ENCODE measurements at regions not wholly inside any gene's neighbourhood (a gene's known extent, or its start where the extent isn't known, plus 50 kb on each side); places are given as distances from the start of the nearest gene placed in this dataset.

DNA sequence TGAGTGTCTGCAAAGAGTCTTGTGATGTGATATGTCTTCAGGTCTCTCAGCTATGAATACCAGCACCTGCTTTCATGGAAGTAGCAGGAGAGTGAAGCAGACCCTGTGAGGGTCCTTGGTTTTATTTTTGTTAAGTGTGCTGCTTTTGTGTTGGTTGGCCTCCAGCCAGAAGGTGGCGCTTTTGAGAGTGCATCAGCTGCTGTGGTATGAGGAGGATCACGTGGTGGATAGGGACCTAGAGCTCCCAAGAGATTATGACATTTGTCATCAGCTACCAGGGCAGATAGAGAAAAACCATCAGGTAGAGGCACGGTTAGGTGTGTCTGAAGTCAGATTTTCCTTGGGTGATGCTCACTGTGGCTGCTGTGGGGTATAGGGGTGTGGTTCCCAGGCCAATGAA is 1232.1 kb downstream of the MRPL39 start:
- H3K27me3 ChIP-seq: no peaks in the 10 kb centered on the region
- no peaks in the 10 kb centered on the region for H3K4me1 ChIP-seq (ENCODE audit: insufficient read depth)
- H3K27ac ChIP-seq: no peak overlapping the region
- no peak for TF ChIP-seq POLR2A (IDR thresholded peaks at IDR 0.05)
- TF ChIP-seq, protein P1, sequence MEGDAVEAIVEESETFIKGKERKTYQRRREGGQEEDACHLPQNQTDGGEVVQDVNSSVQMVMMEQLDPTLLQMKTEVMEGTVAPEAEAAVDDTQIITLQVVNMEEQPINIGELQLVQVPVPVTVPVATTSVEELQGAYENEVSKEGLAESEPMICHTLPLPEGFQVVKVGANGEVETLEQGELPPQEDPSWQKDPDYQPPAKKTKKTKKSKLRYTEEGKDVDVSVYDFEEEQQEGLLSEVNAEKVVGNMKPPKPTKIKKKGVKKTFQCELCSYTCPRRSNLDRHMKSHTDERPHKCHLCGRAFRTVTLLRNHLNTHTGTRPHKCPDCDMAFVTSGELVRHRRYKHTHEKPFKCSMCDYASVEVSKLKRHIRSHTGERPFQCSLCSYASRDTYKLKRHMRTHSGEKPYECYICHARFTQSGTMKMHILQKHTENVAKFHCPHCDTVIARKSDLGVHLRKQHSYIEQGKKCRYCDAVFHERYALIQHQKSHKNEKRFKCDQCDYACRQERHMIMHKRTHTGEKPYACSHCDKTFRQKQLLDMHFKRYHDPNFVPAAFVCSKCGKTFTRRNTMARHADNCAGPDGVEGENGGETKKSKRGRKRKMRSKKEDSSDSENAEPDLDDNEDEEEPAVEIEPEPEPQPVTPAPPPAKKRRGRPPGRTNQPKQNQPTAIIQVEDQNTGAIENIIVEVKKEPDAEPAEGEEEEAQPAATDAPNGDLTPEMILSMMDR (IDR thresholded peaks at IDR 0.05): no peak
- no peak for TF ChIP-seq EP300 (IDR thresholded peaks at IDR 0.05)
- no peaks in the 10 kb centered on the region for H3K36me3 ChIP-seq
- no peak for DNase-seq
- H3K9me3 ChIP-seq: no peaks in the 10 kb centered on the region
- intact Hi-C loops (cut with DNase I): no loop called here
- 46 to 72% (median 65%) methylated on average over 3 of the region's 3 CpGs for WGBS, 3 donors
- no peak overlapping the region for H3K4me3 ChIP-seq

DNA sequence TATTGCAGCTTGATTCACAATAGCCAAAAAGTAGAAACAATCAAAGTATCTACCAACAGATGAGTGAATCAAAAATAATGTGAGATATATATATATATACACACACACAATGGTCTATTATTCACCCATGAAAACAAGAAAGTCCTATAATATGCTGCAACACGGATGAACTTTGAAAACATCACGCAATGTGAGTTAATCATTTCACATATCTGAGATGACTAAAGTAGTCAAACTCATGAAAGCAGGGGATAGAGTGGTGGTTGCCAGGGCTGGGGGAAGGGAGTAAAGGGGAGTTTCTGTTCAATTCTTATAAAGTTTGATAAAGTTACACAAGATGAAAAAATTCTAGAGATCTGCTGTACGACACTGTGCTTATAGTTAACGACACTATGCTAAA is 1234.8 kb downstream of the MRPL39 start:
- intact Hi-C loops (cut with DNase I): no loop called here
- Histone ChIP-seq H3K27ac (no peak overlapping the region), H3K4me1 (ENCODE audit: insufficient read depth) (no peaks in the 10 kb centered on the region), H3K9me3 (no peaks in the 10 kb centered on the region), H3K4me3 (no peak overlapping the region), H3K36me3 (no peaks in the 10 kb centered on the region), H3K27me3 (peaks cover 3% of the 10 kb centered on the region)
- no peak for DNase-seq
- whole genome bisulfite sequencing, 3 donors: 92 to 94% (median 93%) methylated on average over 4 of the region's 4 CpGs
- no peak for TF ChIP-seq EP300 (IDR thresholded peaks at IDR 0.05)
- TF ChIP-seq, protein P1 (IDR thresholded peaks at IDR 0.05): no peak
- TF ChIP-seq POLR2A (IDR thresholded peaks at IDR 0.05): no peak

DNA sequence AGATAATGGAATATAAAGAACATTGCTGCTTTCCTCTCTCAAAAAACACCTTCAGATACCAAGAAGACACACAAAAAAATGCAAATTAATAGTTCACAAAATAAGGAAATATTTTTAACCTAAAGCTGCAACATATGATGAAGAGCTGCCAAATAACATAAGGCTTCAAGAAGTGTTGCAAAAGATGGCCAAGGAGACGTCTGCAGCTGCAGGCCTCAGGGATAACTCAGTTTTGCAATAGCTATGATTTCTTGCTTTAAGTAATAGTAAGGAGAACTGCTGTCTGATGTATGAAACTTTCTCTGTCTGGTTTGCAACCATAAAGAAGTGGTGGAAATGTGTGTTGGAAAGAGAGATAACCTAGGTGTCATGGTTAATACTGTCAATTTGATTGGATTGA is 1237.5 kb downstream of the MRPL39 start:
- H3K9me3 ChIP-seq: no peaks in the 10 kb centered on the region
- H3K27me3 ChIP-seq: peaks cover 3% of the 10 kb centered on the region
- no peak for DNase-seq
- 46 to 53% (median 49%) methylated on average over 1 of the region's 1 CpG for WGBS, 3 donors
- H3K4me1 ChIP-seq (ENCODE audit: insufficient read depth): no peaks in the 10 kb centered on the region
- intact Hi-C loops (cut with DNase I): no loop called here
- H3K4me3 ChIP-seq: no peak overlapping the region
- no peaks in the 10 kb centered on the region for H3K36me3 ChIP-seq
- TF ChIP-seq EP300 (IDR thresholded peaks at IDR 0.05): no peak
- no peak for TF ChIP-seq POLR2A (IDR thresholded peaks at IDR 0.05)
- TF ChIP-seq, protein P1 (IDR thresholded peaks at IDR 0.05): no peak
- no peak overlapping the region for H3K27ac ChIP-seq

- DNase-seq: no peak
- Histone ChIP-seq H3K27ac (no peak overlapping the region), H3K4me3 (no peak overlapping the region), H3K27me3 (peaks cover 3% of the 10 kb centered on the region), H3K36me3 (no peaks in the 10 kb centered on the region), H3K9me3 (no peaks in the 10 kb centered on the region), H3K4me1 (ENCODE audit: insufficient read depth) (no peaks in the 10 kb centered on the region)
- WGBS, 3 donors: 91 to 98% (median 97%) methylated on average over 2 of the region's 2 CpGs
- intact Hi-C loops (cut with DNase I): no loop called here
- TF ChIP-seq EP300 (IDR thresholded peaks at IDR 0.05) (no peak), POLR2A (IDR thresholded peaks at IDR 0.05) (no peak)
- TF ChIP-seq, protein P1 (IDR thresholded peaks at IDR 0.05): no peak
Measured at GRCh38 chr21:24369278-24369677, 1238.0 kb downstream of the MRPL39 start.

DNA sequence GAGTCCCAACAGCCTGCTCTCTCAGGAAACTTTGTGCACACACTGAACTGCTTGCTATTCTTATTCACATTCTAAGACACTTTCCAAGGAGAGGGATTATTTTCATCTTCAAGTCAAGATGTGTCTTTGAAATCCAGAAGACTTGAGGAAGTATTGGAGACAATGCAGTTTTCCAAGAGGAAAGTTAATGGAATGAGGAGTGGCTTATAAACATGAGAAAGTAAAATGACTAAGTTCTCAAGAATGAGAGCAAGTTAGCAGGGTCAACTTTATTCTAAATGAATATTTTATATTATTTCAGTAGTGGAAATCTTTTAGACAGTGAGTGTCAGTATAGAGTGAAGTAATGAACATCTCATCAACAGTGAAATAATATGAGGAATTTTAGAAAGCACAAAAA is 1239.3 kb downstream of the MRPL39 start:
- intact Hi-C loops (cut with DNase I): no loop called here
- no peak for DNase-seq
- H3K4me1 ChIP-seq (ENCODE audit: insufficient read depth): no peaks in the 10 kb centered on the region
- H3K27me3 ChIP-seq: peaks cover 3% of the 10 kb centered on the region
- no peaks in the 10 kb centered on the region for H3K36me3 ChIP-seq
- H3K9me3 ChIP-seq: no peaks in the 10 kb centered on the region
- TF ChIP-seq, protein P1 (IDR thresholded peaks at IDR 0.05): no peak
- TF ChIP-seq EP300 (IDR thresholded peaks at IDR 0.05) (no peak), POLR2A (IDR thresholded peaks at IDR 0.05) (no peak)
- H3K4me3 ChIP-seq: no peak overlapping the region
- no peak overlapping the region for H3K27ac ChIP-seq
